ENCODE measurements at regions not wholly inside any gene's neighbourhood (a gene's known extent, or its start where the extent isn't known, plus 50 kb on each side); places are given as distances from the start of the nearest gene placed in this dataset.

DNA sequence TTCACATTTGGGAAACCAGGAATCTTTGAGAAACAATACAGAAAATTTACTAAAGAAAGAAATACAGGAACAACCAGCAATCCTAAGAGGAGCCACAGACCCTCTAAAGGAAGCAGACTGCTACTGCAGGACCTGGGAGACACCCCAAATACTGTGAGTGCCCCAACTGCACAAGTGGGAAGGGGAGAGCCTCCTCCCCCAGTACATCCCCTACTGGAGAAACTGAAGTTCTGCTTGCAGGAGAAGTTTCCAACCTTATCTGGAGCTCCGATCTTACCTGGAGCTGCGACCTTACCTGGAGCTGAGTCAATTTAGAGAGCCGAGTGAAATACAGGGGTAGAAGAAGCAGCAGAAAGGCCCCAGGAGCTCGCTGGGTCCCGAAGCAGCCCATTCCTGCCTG is 236.4 kb upstream of the SPRY2 start:
- DNase-seq, result no peak

DNA sequence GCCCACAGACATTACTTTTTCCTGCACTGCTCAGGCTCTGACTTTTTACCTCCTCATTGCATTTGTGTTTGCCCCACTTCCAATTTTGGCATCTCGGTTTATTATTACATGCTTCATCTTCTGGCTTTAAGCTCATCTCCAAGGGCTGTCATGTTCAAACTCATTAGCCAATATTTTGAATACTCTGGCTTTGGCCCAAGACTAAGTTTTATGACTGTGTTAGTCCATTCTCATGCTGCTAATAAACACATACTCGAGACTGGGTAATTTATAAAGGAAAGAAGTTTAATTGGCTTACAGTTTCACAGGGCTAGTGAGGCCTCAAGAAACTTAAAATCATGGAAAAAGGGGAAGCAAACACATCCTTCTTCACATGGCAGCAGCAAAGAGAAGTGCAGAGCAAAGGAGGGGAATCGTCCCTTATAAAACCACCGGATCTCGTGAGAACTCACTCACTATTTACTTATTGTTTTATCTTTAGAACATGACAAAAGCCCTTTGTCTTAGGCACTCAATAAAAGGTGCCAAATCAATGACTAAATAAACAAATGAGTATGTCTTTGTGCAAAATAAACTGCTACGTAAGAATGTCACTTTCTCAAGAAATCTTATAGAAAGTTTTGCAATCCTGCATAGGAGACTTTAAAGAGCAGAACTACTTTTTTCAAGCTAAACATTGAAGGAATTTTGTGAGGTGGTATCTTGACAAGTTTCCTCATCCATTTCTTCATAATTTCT is 233.4 kb upstream of the SPRY2 start:
- DNase-seq, result no peak

DNA sequence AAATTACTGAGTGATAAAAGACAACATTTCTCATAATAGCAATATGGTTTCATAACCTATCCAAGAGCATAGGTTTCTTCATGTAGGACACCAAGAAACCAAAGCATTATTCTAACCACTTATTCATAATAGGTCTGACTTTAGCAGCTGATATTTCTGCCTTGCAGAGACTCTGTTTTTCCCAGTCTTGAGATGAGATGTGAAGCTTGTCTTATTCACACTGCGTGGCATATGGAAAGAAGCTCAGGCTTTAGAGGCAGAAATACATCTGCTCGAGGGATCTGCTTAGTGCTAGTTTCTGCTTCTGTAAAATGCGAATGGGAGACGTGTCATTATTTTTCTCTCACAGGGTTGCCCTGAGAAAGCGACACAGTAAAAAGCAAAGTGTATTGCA is 232.0 kb upstream of the SPRY2 start:
- DNase-seq, result no peak

DNA sequence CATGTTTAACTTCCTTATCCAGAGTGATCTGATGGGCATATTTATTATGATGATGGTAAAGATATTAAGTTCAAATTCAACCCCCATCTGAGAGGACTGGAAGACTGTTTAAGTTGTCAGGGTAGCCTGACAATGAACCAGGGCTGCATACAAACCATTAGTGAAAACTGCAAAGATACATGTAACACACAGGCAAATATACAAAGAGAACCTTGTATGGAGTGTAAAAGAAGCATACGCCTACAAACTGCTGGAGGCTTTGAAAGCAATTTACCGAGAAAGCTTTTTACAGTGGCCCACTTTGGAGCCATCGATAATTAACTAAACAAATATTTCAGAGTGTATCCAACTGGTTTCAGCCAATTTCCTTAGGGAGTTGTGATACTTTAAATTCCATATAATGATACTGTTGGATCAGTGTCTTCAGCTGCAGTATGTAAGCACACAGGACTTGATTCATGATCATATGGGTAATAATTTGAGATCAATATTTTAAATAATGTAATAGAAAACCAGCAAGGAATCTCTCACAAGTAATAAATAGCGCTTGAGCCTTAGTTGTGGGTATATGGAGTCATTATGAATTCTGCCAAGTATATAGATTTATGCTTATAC is 231.5 kb upstream of the SPRY2 start:
- no peak for DNase-seq

DNA sequence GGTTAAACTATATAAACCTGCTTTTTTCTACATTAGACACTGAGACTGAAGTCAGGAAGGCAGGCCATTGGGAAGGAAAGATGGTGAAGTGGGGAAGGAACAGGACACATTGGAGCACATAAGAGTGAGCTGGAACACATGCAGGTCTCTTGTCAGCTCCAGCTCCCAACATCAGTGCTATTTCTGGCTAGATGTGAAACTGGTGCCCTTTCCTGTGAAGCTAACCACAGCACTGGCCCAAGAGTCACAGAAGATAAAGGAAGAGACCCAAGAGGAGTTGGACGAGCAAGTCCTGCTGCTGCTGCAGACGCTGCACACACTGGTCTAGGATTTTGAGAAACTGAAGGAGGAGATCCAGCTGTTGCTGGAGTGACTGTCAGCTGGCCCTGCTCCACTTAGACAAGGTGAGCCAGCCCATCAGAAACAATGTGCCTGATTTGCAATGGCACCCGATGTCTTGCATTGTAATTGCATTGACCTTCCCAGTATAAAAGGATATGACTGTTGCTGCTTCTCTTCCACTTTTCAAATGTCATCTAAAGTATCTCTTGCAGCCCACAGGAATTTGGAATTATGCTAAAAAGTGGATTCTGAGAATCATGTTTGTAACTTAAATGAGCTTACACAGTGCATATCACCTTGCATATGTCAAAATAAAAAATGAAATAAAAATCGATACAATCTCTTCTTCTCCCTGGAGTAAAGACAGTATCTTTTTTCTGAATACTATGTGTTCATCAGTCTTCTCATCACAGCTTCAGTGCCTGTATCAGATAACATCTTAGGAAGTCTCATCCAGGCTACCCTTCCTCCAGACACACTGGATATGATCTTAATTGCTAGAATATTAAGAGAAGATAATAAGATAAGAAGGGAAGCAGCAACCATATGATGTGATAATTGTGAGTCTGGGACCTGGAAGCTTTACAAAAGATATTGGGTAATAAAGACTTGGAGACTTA is 230.7 kb upstream of the SPRY2 start:
- no peak for DNase-seq

DNA sequence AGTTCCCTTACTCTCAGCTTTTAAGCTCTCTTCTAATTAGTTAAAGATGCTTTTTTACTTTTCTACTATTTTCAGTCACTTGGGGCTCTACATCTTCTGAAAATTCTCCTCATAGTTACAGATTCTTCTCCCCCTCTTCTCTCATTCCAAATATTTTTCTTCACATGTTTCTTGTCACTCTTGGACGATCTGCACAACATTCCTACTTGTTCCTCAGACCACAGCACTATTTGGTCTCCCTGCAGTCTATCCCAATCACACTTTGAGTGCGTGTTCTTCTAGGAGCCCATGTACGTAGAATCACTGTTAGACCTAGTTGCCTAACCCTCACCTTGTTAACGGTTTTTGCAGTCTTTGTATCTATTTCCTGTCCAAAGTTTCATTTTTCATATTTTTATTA is 222.5 kb upstream of the SPRY2 start:
- DNase-seq, result no peak

DNA sequence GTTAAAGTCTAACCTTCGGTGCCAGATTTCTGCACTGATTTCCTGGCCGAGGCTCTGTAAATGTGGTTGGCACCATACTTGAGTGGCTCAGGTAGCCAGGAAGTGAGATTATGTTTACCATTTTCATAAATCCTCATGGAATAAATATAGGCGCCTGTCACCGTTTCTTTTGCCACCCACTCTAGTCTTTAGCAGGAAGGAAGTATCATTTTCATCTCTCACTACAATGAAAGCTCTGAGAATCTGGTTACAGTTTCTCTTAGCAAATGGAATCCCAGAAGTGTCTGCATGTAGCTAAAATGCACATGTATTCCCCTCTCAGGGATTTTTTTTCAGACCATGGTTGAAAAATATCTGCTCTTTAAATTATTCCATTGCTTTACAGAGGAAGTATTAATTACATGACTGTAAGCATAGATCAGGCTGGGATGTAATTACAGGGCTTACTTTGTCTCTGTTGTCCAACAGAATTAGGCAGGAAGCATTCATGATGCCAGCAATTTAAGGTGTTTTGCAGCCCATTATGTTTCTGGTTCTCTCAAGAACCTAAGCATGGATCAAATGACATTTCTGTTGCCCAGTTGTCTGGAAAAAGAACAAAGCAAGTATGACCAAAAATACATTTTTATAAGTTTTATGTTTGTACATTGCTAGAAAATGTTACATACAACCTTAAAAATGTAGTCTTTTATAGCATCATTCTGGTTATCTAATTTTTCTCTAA is 221.7 kb upstream of the SPRY2 start:
- DNase-seq, result no peak

DNA sequence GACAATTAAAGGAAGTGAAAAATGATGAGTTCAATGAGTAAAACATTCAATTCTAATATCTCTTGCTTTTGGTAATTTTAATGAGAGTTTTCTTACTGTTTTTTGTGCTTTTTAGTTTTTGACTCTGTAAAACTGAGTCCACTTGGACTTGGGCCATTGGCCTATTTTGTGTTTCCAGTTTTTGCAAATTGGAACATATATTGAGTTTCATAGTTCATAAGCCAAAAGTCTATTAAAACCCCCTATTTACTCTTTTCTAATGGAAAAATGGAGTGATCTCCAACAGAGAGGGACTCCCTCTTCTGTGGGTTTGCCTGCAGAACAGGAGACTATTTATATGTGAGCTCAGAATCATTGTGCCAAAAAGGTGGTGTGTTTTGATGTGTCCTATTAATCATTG is 219.7 kb upstream of the SPRY2 start:
- no peak for DNase-seq

DNA sequence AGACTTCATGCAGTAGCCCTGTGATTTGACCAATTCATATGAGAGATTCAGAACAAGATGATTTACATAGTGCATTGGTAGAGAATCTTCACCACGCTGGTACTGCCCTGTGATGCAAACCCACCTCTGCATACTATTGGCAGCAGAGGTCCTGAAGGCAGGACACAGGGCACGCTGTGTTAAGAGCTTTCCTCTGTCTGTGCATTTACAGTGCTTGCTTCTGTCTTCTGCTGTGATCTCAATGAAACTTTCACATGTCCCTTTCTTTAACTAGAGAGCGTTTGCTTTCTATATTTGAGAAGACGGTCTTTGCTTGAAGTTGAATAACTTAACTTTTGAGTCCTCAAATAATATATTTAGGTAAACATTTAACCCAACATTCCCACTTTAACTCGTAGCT is 219.0 kb upstream of the SPRY2 start:
- DNase-seq, result no peak

DNA sequence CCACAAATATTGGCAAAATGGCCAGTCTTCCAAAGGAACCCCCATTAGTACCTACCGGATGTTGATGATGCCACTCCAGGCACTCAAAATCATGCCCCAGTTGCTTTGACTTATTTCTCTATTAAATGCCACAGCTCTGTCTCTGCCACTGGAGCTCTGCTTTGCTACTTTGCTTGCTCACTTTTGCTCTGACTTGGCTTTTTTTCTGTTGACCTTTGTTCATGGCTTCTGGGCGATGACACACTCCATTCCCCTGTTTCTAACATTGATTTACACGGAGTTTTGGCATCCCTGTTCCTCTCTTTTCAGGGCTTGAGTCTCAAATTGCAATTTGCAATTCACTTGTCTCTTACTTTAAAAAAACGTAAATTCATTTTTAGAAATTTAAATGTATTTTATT is 217.1 kb upstream of the SPRY2 start:
- DNase-seq, result no peak

DNA sequence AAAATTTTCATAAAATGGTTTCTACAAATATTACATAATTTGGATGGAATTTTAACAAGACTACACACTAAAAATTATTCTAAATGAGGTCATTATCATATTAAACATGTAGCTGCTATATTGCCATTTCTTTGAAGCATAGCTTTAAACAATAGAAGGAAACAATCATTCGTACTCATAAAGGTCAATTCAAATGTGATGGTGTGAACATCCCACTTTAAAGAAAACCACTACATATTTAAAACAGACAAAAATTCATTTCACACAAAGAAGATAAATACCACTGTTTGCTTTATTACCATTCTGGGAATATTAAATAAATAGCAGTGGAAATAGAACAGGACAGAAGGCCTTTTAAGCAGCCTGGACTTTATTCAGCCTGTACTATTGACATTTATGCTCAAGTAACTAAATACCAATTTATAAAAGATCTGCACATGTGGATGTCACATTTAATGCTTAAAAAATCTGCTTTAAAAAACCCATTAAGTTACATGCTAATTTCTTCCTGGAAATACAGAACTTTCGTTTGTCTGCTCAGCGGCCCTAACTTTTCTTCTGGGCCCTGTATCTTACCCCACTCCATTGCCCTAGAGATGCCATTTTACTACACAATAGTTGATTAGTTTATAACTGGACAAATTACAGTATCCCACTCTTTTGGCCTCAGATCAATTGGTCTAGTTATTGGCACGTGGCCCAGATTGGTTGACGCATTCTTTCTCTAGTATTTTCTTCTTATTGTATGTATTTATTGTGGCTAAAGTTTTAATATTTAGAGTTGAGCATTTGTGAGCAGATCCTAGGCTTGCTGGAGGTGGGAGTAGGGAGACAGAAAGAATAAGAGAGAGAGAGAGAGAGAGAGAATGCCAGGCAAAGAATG is 215.1 kb upstream of the SPRY2 start:
- no peak for DNase-seq

DNA sequence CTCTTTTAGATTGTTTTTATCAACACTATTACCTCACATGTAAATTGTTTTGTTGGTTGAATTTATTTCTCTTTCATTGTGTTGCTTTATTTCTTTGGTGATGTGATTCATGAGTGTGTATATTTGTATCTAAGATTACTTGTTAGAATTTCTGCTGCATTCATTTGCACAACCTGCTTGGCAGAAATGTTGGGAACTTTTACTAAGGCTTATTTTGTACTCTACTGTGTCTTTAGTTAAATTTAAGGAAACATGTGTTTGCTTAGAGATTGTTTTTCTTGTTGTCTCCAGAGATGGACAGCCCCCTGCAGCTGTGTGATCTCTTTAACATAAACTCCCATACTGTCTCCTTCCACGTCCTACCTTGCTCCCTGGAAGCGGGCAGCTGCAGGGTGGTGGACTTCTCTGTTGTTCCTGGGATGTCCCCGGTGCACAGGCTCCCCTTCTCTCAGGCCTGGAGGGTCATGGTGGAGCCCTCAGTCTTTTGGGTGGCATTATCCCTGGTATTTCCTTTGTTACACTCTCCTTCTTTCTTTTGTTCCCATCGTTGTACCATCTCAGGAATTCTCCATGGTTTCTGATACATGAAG is 212.0 kb upstream of the SPRY2 start:
- no peak for DNase-seq

DNA sequence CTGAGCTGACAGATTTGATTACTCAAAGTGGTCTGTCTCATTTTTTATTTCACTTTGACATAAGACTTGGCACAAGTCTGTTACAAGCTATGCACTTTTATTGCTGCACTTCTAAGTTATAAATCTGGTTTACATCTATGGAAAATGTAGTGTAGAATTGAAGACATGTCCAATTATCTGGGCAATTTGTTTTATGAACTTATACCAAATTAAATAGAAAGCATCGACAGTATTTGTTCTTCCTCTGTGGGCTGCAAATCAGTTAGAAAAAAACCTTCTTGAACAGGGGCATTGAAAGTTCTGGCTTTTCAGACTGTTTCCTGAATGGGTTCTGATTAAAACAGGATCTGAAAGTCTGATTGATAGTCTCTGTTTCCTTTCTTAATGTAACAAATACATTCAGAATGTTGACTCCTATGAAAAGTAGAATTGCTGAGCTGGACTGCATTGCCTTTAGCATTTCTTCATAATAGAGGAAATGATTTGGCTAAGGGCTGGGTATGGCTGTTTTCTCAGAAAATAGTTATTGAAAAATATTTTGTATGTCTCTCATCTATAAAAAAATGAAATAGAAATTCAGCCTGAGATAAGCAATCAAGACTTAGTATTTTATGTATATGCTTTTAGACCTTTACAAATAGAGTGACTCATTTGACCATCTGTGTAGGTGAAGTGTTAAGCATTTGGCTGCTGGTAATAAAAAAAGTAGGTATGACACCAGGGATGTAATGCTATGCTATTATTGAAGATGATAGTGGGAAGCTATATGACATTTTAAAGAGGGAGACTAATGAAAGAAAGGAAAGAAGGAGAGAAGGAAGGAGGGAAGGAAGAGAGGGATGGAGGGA is 210.9 kb upstream of the SPRY2 start:
- no peak for DNase-seq

DNA sequence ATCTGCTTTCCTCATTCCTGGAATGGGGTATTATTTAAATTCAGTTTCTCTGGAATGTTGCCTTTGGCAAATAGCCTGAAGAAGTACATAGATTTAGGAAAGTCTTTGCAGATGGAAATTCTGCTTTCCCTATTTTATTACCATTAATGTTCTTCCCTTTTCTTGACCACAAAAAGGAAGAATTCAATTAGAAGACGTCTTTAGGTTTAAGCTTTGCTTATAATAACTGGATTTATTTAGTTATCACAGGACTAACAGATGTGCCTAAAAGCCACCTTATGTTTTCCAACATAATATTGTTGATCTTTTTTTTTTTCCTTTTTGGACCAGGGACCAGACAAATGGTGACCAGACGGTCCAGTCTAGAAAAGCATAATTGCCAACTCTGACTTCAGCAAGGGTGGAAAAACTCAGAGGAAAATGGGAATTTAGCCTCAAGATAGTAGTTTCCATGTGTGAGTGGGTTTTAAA is 210.1 kb upstream of the SPRY2 start:
- no peak for DNase-seq

DNA sequence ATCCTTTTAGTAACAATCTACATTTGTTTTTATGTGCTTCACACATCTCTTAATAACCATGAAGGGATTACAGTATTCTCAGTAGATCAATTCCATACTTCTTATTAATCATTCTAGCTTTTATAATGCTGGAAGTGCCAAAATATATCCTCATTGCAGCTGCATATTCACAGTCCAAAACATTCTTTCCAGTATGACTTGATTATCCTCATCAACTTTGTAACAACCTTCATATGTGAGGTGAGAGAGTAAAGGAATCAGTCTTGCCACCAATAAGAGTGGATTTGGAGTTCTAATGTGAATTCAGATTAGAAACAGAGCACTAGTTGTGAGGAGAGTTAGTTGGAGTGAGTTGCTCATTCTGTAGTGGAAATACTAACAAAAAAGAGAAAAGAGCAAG is 208.0 kb upstream of the SPRY2 start:
- no peak for DNase-seq

DNA sequence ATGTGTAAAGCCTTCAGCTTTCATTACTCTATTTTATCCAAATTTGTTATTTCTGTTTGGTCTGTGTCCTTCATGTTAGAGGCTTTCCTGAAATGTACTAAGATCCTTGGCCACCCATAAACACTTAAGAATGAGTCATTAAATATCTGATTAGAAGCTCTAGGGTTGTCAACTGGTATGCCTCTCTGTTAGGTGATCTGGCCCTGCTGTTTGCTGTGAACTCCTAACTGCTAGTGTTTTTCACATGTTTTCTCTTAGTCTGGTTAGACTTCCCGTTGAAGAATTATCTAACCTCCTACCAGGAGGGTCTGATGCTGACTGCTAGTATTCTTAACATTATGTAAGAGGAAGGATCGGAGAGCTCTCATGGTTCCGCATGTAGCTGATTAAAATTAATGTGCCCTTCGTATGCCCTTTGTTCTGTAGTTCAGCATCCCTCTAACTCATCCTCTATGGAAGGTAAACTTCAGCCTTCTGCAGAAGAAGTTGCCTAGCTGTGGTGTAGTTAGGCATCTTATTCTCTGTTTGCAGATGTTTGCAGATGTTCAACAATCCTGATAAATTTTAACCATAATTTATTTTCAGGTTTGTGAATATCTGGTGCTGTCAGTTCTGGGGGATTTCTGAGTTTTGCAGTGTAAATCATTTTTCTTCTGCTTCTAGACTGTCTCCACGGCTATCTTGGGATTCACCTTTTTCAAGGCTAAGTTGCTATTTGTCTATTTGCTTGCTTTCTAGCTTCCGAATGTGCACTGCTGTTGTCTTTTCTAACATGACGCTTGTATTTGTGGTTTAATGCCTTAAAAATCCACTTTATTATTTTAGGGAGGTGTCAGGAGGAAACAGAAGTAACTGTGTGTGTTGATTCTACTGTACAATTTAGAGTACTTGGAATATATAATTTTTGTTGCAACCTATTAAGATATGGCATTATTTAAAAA is 207.2 kb upstream of the SPRY2 start:
- no peak for DNase-seq

DNA sequence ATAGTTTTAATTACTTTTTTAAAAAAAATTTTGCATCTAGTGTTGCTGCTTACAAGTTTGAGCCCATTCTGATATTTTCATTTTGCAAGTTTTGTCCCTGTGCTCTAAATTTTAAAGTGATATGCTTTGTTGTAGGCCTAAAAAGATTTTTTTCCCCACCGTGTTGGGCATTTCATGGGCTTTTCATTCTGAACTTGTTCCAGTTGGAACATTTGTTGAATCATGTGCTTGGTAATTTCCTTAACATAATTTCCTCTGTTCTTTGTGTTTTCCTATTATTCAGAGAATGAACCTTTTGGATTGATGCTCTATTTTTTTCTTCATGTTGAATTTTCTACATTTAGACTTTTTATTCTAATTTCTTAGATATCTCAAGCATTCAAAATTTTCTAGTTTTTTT is 206.4 kb upstream of the SPRY2 start:
- no peak for DNase-seq

DNA sequence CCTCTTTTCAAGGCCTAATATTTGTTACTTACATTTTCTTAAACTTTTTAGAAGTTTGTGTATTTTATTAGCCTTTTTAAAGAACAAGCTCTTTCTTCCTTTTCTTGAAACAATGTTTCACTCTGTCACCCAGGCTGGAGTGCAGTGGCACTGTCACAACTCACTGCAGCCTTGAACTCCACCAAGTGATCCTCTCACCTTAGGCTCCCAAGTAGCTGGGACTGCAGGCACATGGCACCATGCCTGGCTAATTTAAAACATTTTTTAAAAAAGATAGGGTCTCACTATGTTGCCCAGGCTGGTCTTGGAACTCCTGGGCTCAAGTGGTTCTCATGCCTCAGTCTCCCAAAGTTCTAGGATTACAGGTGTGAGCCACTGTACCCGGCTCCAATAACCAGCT is 192.2 kb upstream of the SPRY2 start:
- no peak for DNase-seq

Measured in nucleus accumbens (tissue), 56 donors.